Esophagus muscularis mucosa (tissue), 3 donors: ENCODE measurements at regions not wholly inside any gene's neighbourhood (a gene's known extent, or its start where the extent isn't known, plus 50 kb on each side); places are given as distances from the start of the nearest gene placed in this dataset.

Source experiments
- POLR2A ChIP-seq: fragments of 450-650 bp; IDR thresholded peaks from one replicate; pipeline ENCODE4 v1.6.1; 2017; ENCODE audit warnings: antibody characterized with exemption, moderate library complexity, mild to moderate bottlenecking, low read depth
- TF ChIP-seq, protein P1 (sequence below), 3 experiments: fragments of 200-600 bp in 2 of 3; fragments of 450-650 bp in 1 of 3; sonication (generic) in 2 of 3; IDR thresholded peaks; one replicate each; pipeline ENCODE4 v1.5.1; 2017 to 2019; ENCODE audit warnings: antibody characterized with exemption in 3 of 3, mild to moderate bottlenecking in 2 of 3, moderate library complexity in 1 of 3

DNA sequence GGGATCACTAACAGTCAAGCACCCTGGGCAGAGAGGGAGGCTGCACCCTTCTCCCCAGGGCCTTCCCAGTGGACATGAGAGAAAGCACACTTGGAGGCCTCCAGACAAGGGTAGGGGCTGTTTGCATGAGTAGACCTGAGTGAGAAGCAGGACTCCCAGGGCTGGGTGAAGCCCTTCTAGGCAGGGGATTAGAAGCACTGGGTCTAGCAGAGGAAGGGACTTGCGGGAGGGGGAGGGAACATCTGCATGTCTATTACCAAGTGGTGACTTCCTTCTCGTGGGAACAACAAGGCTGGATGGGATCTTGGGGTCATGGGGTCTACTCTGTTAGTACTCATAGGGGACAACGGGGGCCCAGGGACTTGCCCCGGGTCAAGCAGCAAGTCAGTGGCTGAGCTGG lies 67.8 kb downstream of the EMX2 start:
- TF ChIP-seq, protein P1, sequence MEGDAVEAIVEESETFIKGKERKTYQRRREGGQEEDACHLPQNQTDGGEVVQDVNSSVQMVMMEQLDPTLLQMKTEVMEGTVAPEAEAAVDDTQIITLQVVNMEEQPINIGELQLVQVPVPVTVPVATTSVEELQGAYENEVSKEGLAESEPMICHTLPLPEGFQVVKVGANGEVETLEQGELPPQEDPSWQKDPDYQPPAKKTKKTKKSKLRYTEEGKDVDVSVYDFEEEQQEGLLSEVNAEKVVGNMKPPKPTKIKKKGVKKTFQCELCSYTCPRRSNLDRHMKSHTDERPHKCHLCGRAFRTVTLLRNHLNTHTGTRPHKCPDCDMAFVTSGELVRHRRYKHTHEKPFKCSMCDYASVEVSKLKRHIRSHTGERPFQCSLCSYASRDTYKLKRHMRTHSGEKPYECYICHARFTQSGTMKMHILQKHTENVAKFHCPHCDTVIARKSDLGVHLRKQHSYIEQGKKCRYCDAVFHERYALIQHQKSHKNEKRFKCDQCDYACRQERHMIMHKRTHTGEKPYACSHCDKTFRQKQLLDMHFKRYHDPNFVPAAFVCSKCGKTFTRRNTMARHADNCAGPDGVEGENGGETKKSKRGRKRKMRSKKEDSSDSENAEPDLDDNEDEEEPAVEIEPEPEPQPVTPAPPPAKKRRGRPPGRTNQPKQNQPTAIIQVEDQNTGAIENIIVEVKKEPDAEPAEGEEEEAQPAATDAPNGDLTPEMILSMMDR (IDR thresholded peaks at IDR 0.05), result no peak
- no peak for TF ChIP-seq POLR2A
